DND-41 (cell line): ENCODE measurements at regions not wholly inside any gene's neighbourhood (a gene's known extent, or its start where the extent isn't known, plus 50 kb on each side); places are given as distances from the start of the nearest gene placed in this dataset.

ENCODE experiments used
- ATAC-seq: fragments of 200-7000 bp; cut with Tn5 transposase; 3 replicates; pipeline ENCODE4 v1.9.1; 2021; ENCODE audit warnings: low read depth; ENCODE audit not compliant: insufficient read depth
- DNase-seq: peaks from one replicate; pipeline ENCODE4 v3.0.0-alpha.2; 2020
- H2AFZ ChIP-seq: 2 replicates; pipeline ENCODE4 v1.6.0; 2012; ENCODE audit warnings: low read depth, low read length
- H3K27ac ChIP-seq: 2 replicates; pipeline ENCODE4 v1.5.1; 2012; ENCODE audit warnings: low read length, inconsistent platforms
- H3K27me3 ChIP-seq: fragments of 200-600 bp; sonication (generic); 2 replicates; pipeline ENCODE4 v1.6.0; 2012; ENCODE audit warnings: low read length, mild to moderate bottlenecking, inconsistent platforms; ENCODE audit not compliant: insufficient read depth, poor library complexity
- H3K36me3 ChIP-seq: 2 replicates; pipeline ENCODE4 v1.5.1; 2012; ENCODE audit warnings: low read length, inconsistent platforms; ENCODE audit not compliant: insufficient read depth
- H3K4me1 ChIP-seq: 2 replicates; pipeline ENCODE4 v1.5.1; 2012; ENCODE audit warnings: mild to moderate bottlenecking, low read length; ENCODE audit not compliant: insufficient read depth
- H3K4me2 ChIP-seq: 2 replicates; pipeline ENCODE4 v1.6.0; 2012; ENCODE audit warnings: mild to moderate bottlenecking, moderate library complexity, low read length, inconsistent platforms; ENCODE audit not compliant: insufficient read depth
- H3K4me3 ChIP-seq, 2 experiments: fragments of 200-600 bp in 1 of 2; shearing (Covaris generic) in 1 of 2; 2 replicates each; pipeline ENCODE4 v1.5.1; 2012 to 2016; ENCODE audit warnings: inconsistent platforms in 2 of 2, low read length in 2 of 2, mild to moderate bottlenecking in 2 of 2, low read depth in 1 of 2, moderate library complexity in 1 of 2
- H3K79me2 ChIP-seq: 2 replicates; pipeline ENCODE4 v1.6.0; 2012; ENCODE audit warnings: low read length, inconsistent platforms; ENCODE audit not compliant: insufficient read depth
- H3K9ac ChIP-seq: 2 replicates; pipeline ENCODE4 v1.6.0; 2012; ENCODE audit warnings: low read depth, mild to moderate bottlenecking, inconsistent platforms, low read length, moderate library complexity
- H3K9me3 ChIP-seq: 2 replicates; pipeline ENCODE4 v1.5.1; 2012; ENCODE audit warnings: low read length, moderate library complexity, mild to moderate bottlenecking, inconsistent platforms; ENCODE audit not compliant: insufficient read depth, severe bottlenecking
- H4K20me1 ChIP-seq: 2 replicates; pipeline ENCODE4 v1.6.0; 2012; ENCODE audit warnings: low read length; ENCODE audit not compliant: insufficient read depth
- EZH2 ChIP-seq: IDR thresholded peaks from 3 replicates; pipeline ENCODE4 v1.6.1; 2012; ENCODE audit warnings: borderline replicate concordance, low read depth, mild to moderate bottlenecking, moderate library complexity, low read length, inconsistent platforms; ENCODE audit not compliant: severe bottlenecking
- TF ChIP-seq, protein P1 (sequence below): IDR thresholded peaks from 2 replicates; pipeline ENCODE4 v1.5.1; 2012; ENCODE audit warnings: borderline replicate concordance, low read length, moderate library complexity, mild to moderate bottlenecking; ENCODE audit not compliant: poor library complexity, severe bottlenecking; ENCODE audit errors: extremely low read depth

DNA sequence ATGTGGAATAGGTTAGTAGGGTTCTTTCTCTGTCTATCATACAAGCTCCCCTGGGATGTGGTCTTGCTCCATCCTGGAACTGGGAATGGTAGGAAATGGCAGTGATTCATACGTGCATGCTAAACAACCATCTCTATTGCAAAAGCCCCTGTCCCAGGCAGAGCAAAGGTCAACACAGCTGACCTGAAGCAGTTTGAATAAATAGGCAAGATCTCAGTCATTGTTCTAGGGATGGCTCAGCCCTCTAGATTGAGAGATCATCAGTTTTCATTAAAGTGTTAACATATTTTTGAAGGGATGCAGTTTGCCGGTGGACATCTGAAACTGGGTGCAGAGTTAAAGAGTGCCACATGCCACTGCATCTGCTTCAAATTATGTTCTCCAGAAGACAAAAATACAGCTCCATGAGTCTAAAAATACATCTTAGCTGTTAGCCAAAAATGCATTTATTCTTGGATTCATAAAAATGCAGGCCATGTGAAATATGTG is 224.1 kb downstream of the ESM1 start:
- Histone ChIP-seq H3K27me3 (peaks cover 3% of the 10 kb centered on the region), H3K4me2 (no peak overlapping the region), H3K27ac (no peak overlapping the region), H3K79me2 (no peaks in the 10 kb centered on the region), H3K9me3 (no peaks in the 10 kb centered on the region), H3K9ac (no peak overlapping the region), H4K20me1 (no peaks in the 10 kb centered on the region), H3K4me3 (no peak overlapping the region), H3K36me3 (no peaks in the 10 kb centered on the region), H3K4me1 (no peaks in the 10 kb centered on the region), H2AFZ (no peak overlapping the region)
- ATAC-seq (no peak), DNase-seq (no peak)
- no peak for TF ChIP-seq EZH2
- TF ChIP-seq, protein P1, sequence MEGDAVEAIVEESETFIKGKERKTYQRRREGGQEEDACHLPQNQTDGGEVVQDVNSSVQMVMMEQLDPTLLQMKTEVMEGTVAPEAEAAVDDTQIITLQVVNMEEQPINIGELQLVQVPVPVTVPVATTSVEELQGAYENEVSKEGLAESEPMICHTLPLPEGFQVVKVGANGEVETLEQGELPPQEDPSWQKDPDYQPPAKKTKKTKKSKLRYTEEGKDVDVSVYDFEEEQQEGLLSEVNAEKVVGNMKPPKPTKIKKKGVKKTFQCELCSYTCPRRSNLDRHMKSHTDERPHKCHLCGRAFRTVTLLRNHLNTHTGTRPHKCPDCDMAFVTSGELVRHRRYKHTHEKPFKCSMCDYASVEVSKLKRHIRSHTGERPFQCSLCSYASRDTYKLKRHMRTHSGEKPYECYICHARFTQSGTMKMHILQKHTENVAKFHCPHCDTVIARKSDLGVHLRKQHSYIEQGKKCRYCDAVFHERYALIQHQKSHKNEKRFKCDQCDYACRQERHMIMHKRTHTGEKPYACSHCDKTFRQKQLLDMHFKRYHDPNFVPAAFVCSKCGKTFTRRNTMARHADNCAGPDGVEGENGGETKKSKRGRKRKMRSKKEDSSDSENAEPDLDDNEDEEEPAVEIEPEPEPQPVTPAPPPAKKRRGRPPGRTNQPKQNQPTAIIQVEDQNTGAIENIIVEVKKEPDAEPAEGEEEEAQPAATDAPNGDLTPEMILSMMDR = no peak

DNA sequence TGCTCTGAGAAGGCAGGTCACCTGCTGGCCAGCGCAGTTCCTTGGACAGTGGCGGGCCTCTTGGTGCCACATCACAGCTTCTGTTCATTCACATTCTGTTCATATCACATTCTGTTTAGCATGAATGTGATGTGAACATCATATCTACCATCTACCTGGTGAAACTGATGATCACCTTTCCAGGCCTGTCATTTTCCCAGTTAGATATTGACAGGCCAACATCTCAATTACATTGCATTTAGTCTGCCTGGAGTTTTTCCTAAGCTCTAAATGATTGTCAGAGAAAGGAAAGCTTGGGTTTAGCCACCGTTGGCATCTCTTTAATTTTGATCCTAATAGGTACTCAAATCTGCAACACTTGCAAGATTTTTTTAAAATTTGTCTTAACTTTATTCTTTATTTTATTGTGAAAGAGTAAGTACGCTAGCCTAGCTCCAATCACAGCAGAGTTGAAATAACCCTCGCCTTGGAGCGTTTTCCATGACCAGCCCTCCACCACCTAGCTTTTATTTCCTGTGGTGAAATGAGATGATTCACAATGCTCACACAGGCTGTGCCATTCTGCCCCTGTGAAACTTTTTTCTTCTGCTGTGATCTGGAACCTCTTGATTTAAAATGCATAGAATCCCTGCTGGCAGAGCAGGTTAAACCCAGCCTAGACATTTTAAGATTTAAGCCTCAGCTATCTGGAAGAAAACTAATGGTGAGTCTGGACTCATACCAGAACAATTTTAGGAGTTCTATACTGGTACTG is 225.0 kb downstream of the ESM1 start:
- Histone ChIP-seq H3K36me3 (no peaks in the 10 kb centered on the region), H3K9ac (no peak overlapping the region), H3K4me3 (no peak overlapping the region), H3K9me3 (no peaks in the 10 kb centered on the region), H3K4me1 (no peaks in the 10 kb centered on the region), H3K27me3 (peaks cover 3% of the 10 kb centered on the region), H3K27ac (no peak overlapping the region), H2AFZ (no peak overlapping the region), H3K79me2 (no peaks in the 10 kb centered on the region), H4K20me1 (no peaks in the 10 kb centered on the region), H3K4me2 (no peak overlapping the region)
- no peak for TF ChIP-seq EZH2
- TF ChIP-seq, protein P1 = no peak
- no peak for DNase-seq
- ATAC-seq = no peak

DNA sequence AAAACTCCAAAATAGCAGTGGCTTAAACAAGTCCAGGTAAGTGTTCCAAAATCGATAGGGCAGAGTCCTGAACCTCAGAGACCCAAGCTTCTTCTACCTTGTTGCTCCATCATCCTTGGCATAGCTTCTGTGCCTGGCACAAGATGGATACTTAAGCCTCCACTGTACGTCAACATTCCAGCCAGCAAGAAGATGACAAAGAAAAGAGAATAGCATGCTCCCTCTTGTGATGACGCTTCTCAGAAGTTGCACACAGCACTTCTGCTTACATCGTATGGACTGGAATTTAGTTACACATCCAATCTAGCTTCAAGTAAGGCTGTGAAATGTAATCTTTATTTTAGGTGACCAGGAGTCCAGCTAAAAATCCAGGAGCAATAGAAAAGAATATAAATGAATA is 227.4 kb downstream of the ESM1 start:
- no peak overlapping the region for H3K4me3 ChIP-seq
- ATAC-seq (no peak), DNase-seq (no peak)
- no peaks in the 10 kb centered on the region for H3K9me3 ChIP-seq
- H3K79me2 ChIP-seq = no peaks in the 10 kb centered on the region
- H2AFZ ChIP-seq = no peak overlapping the region
- H3K27me3 ChIP-seq = peaks cover 3% of the 10 kb centered on the region
- no peaks in the 10 kb centered on the region for H3K36me3 ChIP-seq
- no peak overlapping the region for H3K9ac ChIP-seq
- no peak overlapping the region for H3K27ac ChIP-seq
- no peaks in the 10 kb centered on the region for H3K4me1 ChIP-seq
- no peaks in the 10 kb centered on the region for H4K20me1 ChIP-seq
- TF ChIP-seq EZH2 = no peak
- TF ChIP-seq, protein P1 = no peak
- no peak overlapping the region for H3K4me2 ChIP-seq
